ENCODE measurements at regions not wholly inside any gene's neighbourhood (a gene's known extent, or its start where the extent isn't known, plus 50 kb on each side); places are given as distances from the start of the nearest gene placed in this dataset.
"Not testable (repeated sequence)": the region's sequence is repeated elsewhere in the genome, so short reads cannot be mapped to it uniquely, and the experiment has no call there.

GRCh38 chr14:106419376-106419965 is 893.1 kb downstream of the TMEM121 start (continued):
- TF ChIP-seq NCOR1 (IDR thresholded peaks at IDR 0.05; ENCODE audit: borderline replicate concordance, low read length) (no peak), BORCS8-MEF2B (CRISPR knock-in tag; IDR thresholded peaks at IDR 0.05) (no peak), ZMYM2 (CRISPR knock-in tag; IDR thresholded peaks at IDR 0.05) (no peak)

- in situ Hi-C loops (cut with HindIII; ENCODE audit: extremely low pct_ligation_motif_present, low pct_unique_long_range_greater_than_20kb); H3K27ac ChIP-seq (ENCODE audit: extremely low read length, insufficient read depth, low read length); POLR2A ChIA-PET; BruUV-seq (replicated peaks); H3K4me2 ChIP-seq (ENCODE audit: low read depth, low read length); CTCF ChIA-PET (ENCODE audit: low intra/inter-chr PET ratio, low total read pairs); H3K4me3 ChIP-seq (replicated peaks in 1 of 3; ENCODE audit: insufficient read depth in 1 of 3, low read depth in 2 of 3, low read length in 3 of 3); H3K27me3 ChIP-seq (ENCODE audit: control insufficient read depth in 1 of 2, insufficient read depth in 2 of 2, low read length in 2 of 2); H4K20me1 ChIP-seq (ENCODE audit: insufficient read depth, low read length); ATAC-seq; H2AFZ ChIP-seq (ENCODE audit: low read length); intact Hi-C loops (cut with micrococcal nuclease; ENCODE audit: unreplicated experiment); H3K9ac ChIP-seq (ENCODE audit: insufficient read depth, low read depth, low read length); FAIRE-seq; H3K4me1 ChIP-seq (ENCODE audit: insufficient read depth, low read length); H3K36me3 ChIP-seq (replicated peaks in 1 of 2; ENCODE audit: control insufficient read depth in 1 of 2, insufficient read depth in 2 of 2, low read length in 2 of 2); H3K79me2 ChIP-seq (ENCODE audit: insufficient read depth, low read length); DNase-seq (ENCODE audit: low spot score): not testable (repeated sequence)
- H3K9me3 ChIP-seq (ENCODE audit: low read length) = peaks cover 12% of the 10 kb centered on the region
- no CpG with 5 or more reads among the region's 20 CpGs for WGBS (ENCODE audit: low lambda C conversion rate)
Measured at GRCh38 chr14:106421431-106422033, 895.1 kb downstream of the TMEM121 start.

DNA sequence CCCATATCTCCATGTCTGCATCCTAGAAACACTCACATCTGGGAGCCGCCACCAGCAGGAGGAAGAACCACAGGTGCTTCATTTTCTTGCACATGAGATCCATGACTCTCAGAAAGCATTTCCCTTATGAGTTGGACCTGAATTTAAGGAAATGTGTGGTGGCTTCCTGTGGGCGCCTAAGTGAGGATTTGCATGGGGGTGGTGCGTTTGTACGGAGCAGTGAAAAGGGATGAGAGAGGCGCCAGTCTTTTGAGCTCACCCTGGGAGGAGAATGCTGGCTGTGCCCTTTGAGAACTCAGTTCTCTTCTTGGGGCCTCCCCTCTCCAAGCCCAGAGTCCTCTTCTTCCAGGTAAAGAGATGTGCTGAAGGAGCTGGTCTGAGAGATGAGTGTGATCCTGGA is 895.7 kb downstream of the TMEM121 start:
- ATAC-seq (no peak), DNase-seq (ENCODE audit: low spot score) (no peak), FAIRE-seq (no peak)
- no TSS peak for BruUV-seq (replicated peaks)
- TF ChIP-seq IRF2 (CRISPR knock-in tag; IDR thresholded peaks at IDR 0.05) (no peak), ARNT2 (CRISPR knock-in tag; IDR thresholded peaks at IDR 0.05; ENCODE audit: low read depth) (no peak)
- intact Hi-C loops (cut with micrococcal nuclease; ENCODE audit: unreplicated experiment) = no loop called here
- Histone ChIP-seq H3K79me2 (ENCODE audit: insufficient read depth, low read length) (no peaks in the 10 kb centered on the region), H3K4me3 (replicated peaks in 1 of 3; ENCODE audit: insufficient read depth in 1 of 3, low read depth in 2 of 3, low read length in 3 of 3) (no peak overlapping the region), H3K27me3 (ENCODE audit: control insufficient read depth in 1 of 2, insufficient read depth in 2 of 2, low read length in 2 of 2) (no peaks in the 10 kb centered on the region), H3K27ac (ENCODE audit: extremely low read length, insufficient read depth, low read length) (no peak overlapping the region), H3K4me2 (ENCODE audit: low read depth, low read length) (no peak overlapping the region), H4K20me1 (ENCODE audit: insufficient read depth, low read length) (no peaks in the 10 kb centered on the region), H3K36me3 (replicated peaks in 1 of 2; ENCODE audit: control insufficient read depth in 1 of 2, insufficient read depth in 2 of 2, low read length in 2 of 2) (no peaks in the 10 kb centered on the region), H2AFZ (ENCODE audit: low read length) (no peak overlapping the region), H3K9me3 (ENCODE audit: low read length) (peaks cover 9% of the 10 kb centered on the region), H3K9ac (ENCODE audit: insufficient read depth, low read depth, low read length) (no peak overlapping the region), H3K4me1 (ENCODE audit: insufficient read depth, low read length) (no peaks in the 10 kb centered on the region)
- CTCF ChIA-PET (ENCODE audit: low intra/inter-chr PET ratio, low total read pairs) = no interaction called here
- in situ Hi-C loops (cut with HindIII; ENCODE audit: extremely low pct_ligation_motif_present, low pct_unique_long_range_greater_than_20kb) = no loop called here
- POLR2A ChIA-PET = no interaction called here
- no CpG with 5 or more reads among the region's 5 CpGs for WGBS (ENCODE audit: low lambda C conversion rate)

- FAIRE-seq; H3K36me3 ChIP-seq (replicated peaks in 1 of 2; ENCODE audit: control insufficient read depth in 1 of 2, insufficient read depth in 2 of 2, low read length in 2 of 2); POLR2A ChIA-PET; in situ Hi-C loops (cut with HindIII; ENCODE audit: extremely low pct_ligation_motif_present, low pct_unique_long_range_greater_than_20kb); H3K4me2 ChIP-seq (ENCODE audit: low read depth, low read length); H3K27ac ChIP-seq (ENCODE audit: extremely low read length, insufficient read depth, low read length); H3K9ac ChIP-seq (ENCODE audit: insufficient read depth, low read depth, low read length); H4K20me1 ChIP-seq (ENCODE audit: insufficient read depth, low read length); ATAC-seq; H3K4me3 ChIP-seq (replicated peaks in 1 of 3; ENCODE audit: insufficient read depth in 1 of 3, low read depth in 2 of 3, low read length in 3 of 3); H2AFZ ChIP-seq (ENCODE audit: low read length); intact Hi-C loops (cut with micrococcal nuclease; ENCODE audit: unreplicated experiment); H3K4me1 ChIP-seq (ENCODE audit: insufficient read depth, low read length); H3K9me3 ChIP-seq (ENCODE audit: low read length); H3K27me3 ChIP-seq (ENCODE audit: control insufficient read depth in 1 of 2, insufficient read depth in 2 of 2, low read length in 2 of 2); CTCF ChIA-PET (ENCODE audit: low intra/inter-chr PET ratio, low total read pairs); DNase-seq (ENCODE audit: low spot score); BruUV-seq (replicated peaks); H3K79me2 ChIP-seq (ENCODE audit: insufficient read depth, low read length): not testable (repeated sequence)
- no CpG with 5 or more reads among the region's 7 CpGs for WGBS (ENCODE audit: low lambda C conversion rate)
Measured at GRCh38 chr14:106425150-106425549, 898.8 kb downstream of the TMEM121 start.

Measured in HepG2 (cell line).